Cardiac fibroblast (primary cell): ENCODE measurements at regions not wholly inside any gene's neighbourhood (a gene's known extent, or its start where the extent isn't known, plus 50 kb on each side); places are given as distances from the start of the nearest gene placed in this dataset.
A peak's percentile ranks its signal among the peaks of the same experiment; 100 is the strongest.

Experiments
- DNase-seq, 2 donors: peaks; one replicate each; pipeline versions ENCODE4 v3.0.0 to v3.0.0-alpha.2; 2010; ENCODE audit warnings: low read depth in 2 of 2
- H3K4me3 ChIP-seq, 2 donors: replicated peaks in 1 of 2; 1 replicate in 1 of 2; 2 replicates in 1 of 2; pipeline ENCODE4 v1.5.1; 2011; ENCODE audit warnings: low read depth in 2 of 2, low read length in 2 of 2, mild to moderate bottlenecking in 2 of 2, moderate library complexity in 1 of 2
- CTCF ChIP-seq: IDR thresholded peaks from one replicate; pipeline ENCODE4 v1.5.1; 2011; ENCODE audit warnings: low read depth, mild to moderate bottlenecking, low read length, inconsistent platforms

GRCh38 chr3:171965067-171965712 is 74.2 kb upstream of the FNDC3B start:
- TF ChIP-seq CTCF: no peak
- peak in 1 of 2 donors; percentile 28 for DNase-seq
- H3K4me3 ChIP-seq: no peak overlapping the region

GRCh38 chr3:171966533-171967136 is 72.7 kb upstream of the FNDC3B start:
- no peak for TF ChIP-seq CTCF
- peak in 1 of 2 donors; percentile 51 for DNase-seq
- H3K4me3 ChIP-seq: no peak overlapping the region

- no peak overlapping the region for H3K4me3 ChIP-seq
- no peak for TF ChIP-seq CTCF
- DNase-seq: peak; percentile 86 to 90
Measured at GRCh38 chr3:171967137-171967783, 72.1 kb upstream of the FNDC3B start.

- H3K4me3 ChIP-seq: no peak overlapping the region
- TF ChIP-seq CTCF: no peak
- DNase-seq: peak; percentile 84 to 90
Measured at GRCh38 chr3:171967932-171968678, 71.3 kb upstream of the FNDC3B start.

- TF ChIP-seq CTCF: no peak
- DNase-seq: peak; percentile 29 to 54
- H3K4me3 ChIP-seq: no peak overlapping the region
Measured at GRCh38 chr3:171970301-171970788, 69.0 kb upstream of the FNDC3B start.

GRCh38 chr3:171971919-171972514 is 67.4 kb upstream of the FNDC3B start:
- H3K4me3 ChIP-seq: no peak overlapping the region
- TF ChIP-seq CTCF: no peak
- DNase-seq: peak; percentile 45 to 55
